H1 (cell line): ENCODE measurements at regions not wholly inside any gene's neighbourhood (a gene's known extent, or its start where the extent isn't known, plus 50 kb on each side); places are given as distances from the start of the nearest gene placed in this dataset.

Source experiments
- CTCF ChIA-PET: fragments of 300-600 bp; sonication (Branson Sonifier 250); formaldehyde crosslinking; loops from one replicate; lab custom pipeline; 2021; ENCODE audit not compliant: partially characterized antibody; lab: Charles Lee
- POLR2A ChIA-PET: fragments of 300-600 bp; sonication (Branson Sonifier 250); formaldehyde crosslinking; loops from one replicate; lab custom pipeline; 2021; ENCODE audit warnings: inconsistent platforms; ENCODE audit not compliant: partially characterized antibody; lab: Charles Lee
- DNase-seq, 2 experiments: peaks; one replicate each; pipeline versions ENCODE4 v3.0.0 to v3.0.0-alpha.2; 2010 to 2022; ENCODE audit warnings: low spot score in 2 of 2, low read depth in 1 of 2, mixed read lengths in 1 of 2
- FAIRE-seq: peaks from 2 replicates; lab custom pipeline; 2011; peaks lifted over from hg19 to GRCh38; lab: Jason Lieb, UNC
- H2AFZ ChIP-seq: 2 replicates; pipeline ENCODE4 v1.8.1; 2012; ENCODE audit warnings: low read length, inconsistent platforms
- H2AK5ac ChIP-seq: 2 replicates; pipeline ENCODE4 v1.6.1; 2013; ENCODE audit warnings: low read depth, low read length
- H2BK120ac ChIP-seq: replicated peaks from 2 replicates; pipeline ENCODE3; 2013; ENCODE audit warnings: low read depth, low read length, inconsistent platforms
- H2BK12ac ChIP-seq: 2 replicates; pipeline ENCODE4 v1.6.1; 2013; ENCODE audit warnings: low read depth, low read length
- H2BK15ac ChIP-seq: 2 replicates; pipeline ENCODE4 v1.6.1; 2013; ENCODE audit warnings: low read length
- H2BK20ac ChIP-seq: 2 replicates; pipeline ENCODE4 v1.6.1; 2013; ENCODE audit warnings: low read length
- H2BK5ac ChIP-seq: 2 replicates; pipeline ENCODE4 v1.6.1; 2013; ENCODE audit warnings: low read depth, low read length
- H3K14ac ChIP-seq: 2 replicates; pipeline ENCODE4 v1.6.1; 2013; ENCODE audit warnings: inconsistent platforms; ENCODE audit not compliant: insufficient read length
- H3K18ac ChIP-seq: 2 replicates; pipeline ENCODE4 v1.6.1; 2013; ENCODE audit warnings: low read length; ENCODE audit errors: extremely low read depth
- H3K23ac ChIP-seq: 2 replicates; pipeline ENCODE4 v1.6.1; 2013; ENCODE audit warnings: inconsistent platforms; ENCODE audit not compliant: insufficient read length
- H3K23me2 ChIP-seq: 2 replicates; pipeline ENCODE4 v1.6.1; 2013; ENCODE audit warnings: low read depth, low read length
- H3K27ac ChIP-seq: 2 replicates; pipeline ENCODE4 v1.6.1; 2011; ENCODE audit warnings: low read depth, low read length, inconsistent platforms
- H3K27me3 ChIP-seq, 4 experiments: replicated peaks in 1 of 4; 1 replicate in 1 of 4; 2 replicates in 3 of 4; pipeline versions ENCODE4 v1.6.1 to v1.8.1; 2011 to 2013; ENCODE audit warnings: low read length in 3 of 4, mild to moderate bottlenecking in 3 of 4, inconsistent platforms in 2 of 4, mixed read lengths in 2 of 4, moderate library complexity in 1 of 4; ENCODE audit not compliant: control insufficient read depth in 3 of 4, insufficient read depth in 3 of 4; ENCODE audit errors: extremely low read depth in 1 of 4
- H3K36me3 ChIP-seq, 4 experiments: 2 replicates each; pipeline versions ENCODE4 v1.6.1 to v1.8.1; 2011 to 2013; ENCODE audit warnings: mild to moderate bottlenecking in 4 of 4, low read length in 3 of 4, moderate library complexity in 2 of 4, control low read depth in 1 of 4, inconsistent platforms in 1 of 4; ENCODE audit not compliant: insufficient read depth in 4 of 4, control insufficient read depth in 2 of 4
- H3K4ac ChIP-seq: replicated peaks from 2 replicates; pipeline ENCODE3; 2013; ENCODE audit warnings: low read length, low read depth, mixed read lengths, inconsistent platforms; ENCODE audit not compliant: insufficient read length
- H3K4me1 ChIP-seq, 4 experiments: replicated peaks in 1 of 4; 1 replicate in 1 of 4; 2 replicates in 3 of 4; pipeline versions ENCODE4 v1.6.1 to v1.8.1; 2011 to 2013; ENCODE audit warnings: low read length in 3 of 4, inconsistent platforms in 2 of 4, mixed read lengths in 1 of 4; ENCODE audit not compliant: insufficient read depth in 4 of 4, control insufficient read depth in 3 of 4
- H3K4me2 ChIP-seq, 2 experiments: 2 replicates each; pipeline versions ENCODE4 v1.6.1 to v1.8.1; 2011 to 2013; ENCODE audit warnings: low read depth in 2 of 2, low read length in 2 of 2, control low read depth in 1 of 2, inconsistent platforms in 1 of 2, mild to moderate bottlenecking in 1 of 2; ENCODE audit not compliant: insufficient read depth in 1 of 2
- H3K4me3 ChIP-seq, 4 experiments: fragments of 200-600, 300-600 bp in 1 of 4; sonication (generic), shearing (Covaris generic), sonication (Bioruptor Twin) in 1 of 4; 2 replicates each; pipeline versions ENCODE4 v1.5.1 to v1.8.1; 2011 to 2016; ENCODE audit warnings: low read length in 4 of 4, low read depth in 3 of 4, control low read depth in 2 of 4, inconsistent platforms in 2 of 4, mild to moderate bottlenecking in 2 of 4, mixed read lengths in 1 of 4, moderate library complexity in 1 of 4; ENCODE audit not compliant: insufficient read depth in 2 of 4; ENCODE audit errors: extremely low read depth in 1 of 4
- H3K56ac ChIP-seq: replicated peaks from 2 replicates; pipeline ENCODE3; 2013; ENCODE audit warnings: low read depth, mild to moderate bottlenecking, mixed read lengths, low read length, inconsistent platforms; ENCODE audit not compliant: insufficient read length
- H3K79me1 ChIP-seq: 2 replicates; pipeline ENCODE4 v1.6.1; 2013; ENCODE audit warnings: low read depth, low read length, control low read depth
- H3K79me2 ChIP-seq, 2 experiments: 2 replicates each; pipeline versions ENCODE4 v1.6.1 to v1.8.1; 2012 to 2013; ENCODE audit warnings: low read length in 2 of 2, mild to moderate bottlenecking in 2 of 2, inconsistent platforms in 1 of 2; ENCODE audit not compliant: insufficient read depth in 2 of 2, control insufficient read depth in 1 of 2
- H3K9ac ChIP-seq, 4 experiments: replicated peaks in 1 of 4; 1 replicate in 1 of 4; 2 replicates in 3 of 4; pipeline versions ENCODE4 v1.6.1 to v1.8.1; 2011 to 2013; ENCODE audit warnings: low read depth in 3 of 4, low read length in 3 of 4, control low read depth in 2 of 4, mild to moderate bottlenecking in 2 of 4, moderate library complexity in 2 of 4, inconsistent platforms in 1 of 4; ENCODE audit errors: extremely low read depth in 1 of 4
- H3K9me3 ChIP-seq, 2 experiments: 2 replicates each; pipeline versions ENCODE4 v1.6.1 to v1.8.1; 2012 to 2013; ENCODE audit warnings: mild to moderate bottlenecking in 2 of 2, moderate library complexity in 2 of 2, control low read depth in 1 of 2, inconsistent platforms in 1 of 2, low read depth in 1 of 2, low read length in 1 of 2, mixed read lengths in 1 of 2; ENCODE audit not compliant: insufficient read depth in 2 of 2
- H4K20me1 ChIP-seq, 2 experiments: replicated peaks in 1 of 2; 2 replicates each; pipeline versions ENCODE3 to v1.8.1; 2011 to 2013; ENCODE audit warnings: inconsistent platforms in 2 of 2, low read length in 2 of 2, mild to moderate bottlenecking in 1 of 2; ENCODE audit not compliant: insufficient read depth in 2 of 2, control insufficient read depth in 1 of 2
- H4K5ac ChIP-seq: 2 replicates; pipeline ENCODE4 v1.6.1; 2013; ENCODE audit warnings: low read length, low read depth, mixed read lengths, inconsistent platforms; ENCODE audit not compliant: insufficient read length
- H4K8ac ChIP-seq: 2 replicates; pipeline ENCODE4 v1.8.0; 2013; ENCODE audit warnings: mild to moderate bottlenecking, moderate library complexity, low read length, inconsistent platforms; ENCODE audit not compliant: insufficient read depth; ENCODE audit errors: extremely low read depth
- H4K91ac ChIP-seq: replicated peaks from 2 replicates; pipeline ENCODE3; 2013; ENCODE audit warnings: low read length, mixed read lengths, inconsistent platforms; ENCODE audit not compliant: insufficient read length
- SIX5 ChIP-seq: IDR thresholded peaks from 2 replicates; pipeline ENCODE4 v1.6.1; 2011; ENCODE audit warnings: mild to moderate bottlenecking, low read depth, low read length
- WGBS, 2 experiments: shearing (Covaris generic) in 1 of 2; methylation state at CpG; one replicate each; pipeline versions ENCODE4 v1.1.6 to v1.1.7; 2013 to 2015; ENCODE audit warnings: low lambda C conversion rate in 2 of 2, mixed read lengths in 2 of 2, inconsistent platforms in 1 of 2, low coverage in 1 of 2, missing lambda C conversion rate in 1 of 2; ENCODE audit not compliant: insufficient replicate concordance in 2 of 2, insufficient coverage in 1 of 2, insufficient read length in 1 of 2; ENCODE audit errors: extremely low coverage in 1 of 2, missing lambda C conversion rate in 1 of 2; 5-methylcytosine and 5-hydroxymethylcytosine counted together
- TF ChIP-seq, protein P1 (sequence below): IDR thresholded peaks from 2 replicates; pipeline ENCODE4 v1.6.1; 2011; ENCODE audit warnings: low read depth, mild to moderate bottlenecking, low read length; ENCODE audit not compliant: insufficient read depth

DNA sequence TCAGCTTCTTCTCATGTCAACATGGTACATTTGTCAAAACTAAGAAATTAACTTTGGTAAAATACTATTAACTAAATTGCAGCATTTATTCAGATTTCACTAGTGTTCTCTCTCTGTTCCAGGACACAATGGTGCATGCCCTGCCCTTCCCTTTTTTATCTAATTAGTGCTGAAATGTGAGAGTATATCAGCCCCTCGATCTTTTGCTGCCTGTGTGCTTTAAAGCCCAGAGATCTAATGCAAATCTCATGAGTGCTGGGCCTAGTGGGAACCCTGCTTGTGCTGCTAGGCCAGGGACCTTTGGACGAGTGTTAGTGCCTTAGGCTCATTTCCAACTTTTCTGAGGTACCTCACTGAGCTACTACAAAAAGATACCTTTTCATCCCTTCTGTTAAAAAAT, 221.1 kb upstream of the EDNRB start:
- Histone ChIP-seq H4K20me1 (no peaks in the 10 kb centered on the region), H2BK15ac (no peak overlapping the region), H3K27ac (no peak overlapping the region), H3K4me1 (peaks cover 0 to 5% (median under 1%) of the 10 kb centered on the region in 4 experiments; a peak in 1 of 7 replicates), H3K36me3 (no peaks in the 10 kb centered on the region), H3K79me1 (no peaks in the 10 kb centered on the region), H3K4me3 (no peak overlapping the region), H4K5ac (no peak overlapping the region), H2AK5ac (no peak overlapping the region), H3K4me2 (no peak overlapping the region), H2BK12ac (no peak overlapping the region), H2BK120ac (no peak overlapping the region), H3K23ac (no peak overlapping the region), H4K8ac (no peak overlapping the region), H3K56ac (no peak overlapping the region), H2BK20ac (no peak overlapping the region), H2BK5ac (no peak overlapping the region), H3K79me2 (no peaks in the 10 kb centered on the region), H3K9me3 (no peaks in the 10 kb centered on the region), H3K27me3 (no peaks in the 10 kb centered on the region), H3K23me2 (no peaks in the 10 kb centered on the region), H3K9ac (no peak overlapping the region), H3K18ac (no peak overlapping the region), H2AFZ (no peak overlapping the region), H4K91ac (no peak overlapping the region), H3K14ac (no peak overlapping the region), H3K4ac (no peak overlapping the region)
- DNase-seq (no peak), FAIRE-seq (no peak)
- POLR2A ChIA-PET, result no interaction called here
- 76% methylated on average over 2 of the region's 2 CpGs; no CpG with 5 or more reads in 1 of the 2 experiments for WGBS, 2 experiments
- CTCF ChIA-PET, result interaction anchor here (1.0 to 3.4 kb wide), 7 partner anchors 9 to 367 kb away, joined by 3 to 19 read pairs (median 8); no protein-coding TSS in a partner anchor
- TF ChIP-seq SIX5, result no peak
- TF ChIP-seq, protein P1, sequence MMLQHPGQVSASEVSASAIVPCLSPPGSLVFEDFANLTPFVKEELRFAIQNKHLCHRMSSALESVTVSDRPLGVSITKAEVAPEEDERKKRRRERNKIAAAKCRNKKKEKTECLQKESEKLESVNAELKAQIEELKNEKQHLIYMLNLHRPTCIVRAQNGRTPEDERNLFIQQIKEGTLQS, result no peak
